Keratinocyte (primary cell): ENCODE measurements at regions not wholly inside any gene's neighbourhood (a gene's known extent, or its start where the extent isn't known, plus 50 kb on each side); places are given as distances from the start of the nearest gene placed in this dataset.

Source experiments
- DNase-seq: peaks from one replicate; pipeline ENCODE4 v3.0.0-alpha.2; 2011; ENCODE audit warnings: low read depth, missing footprints, low spot score
- FAIRE-seq: peaks from 2 replicates; lab custom pipeline; 2011; peaks lifted over from hg19 to GRCh38; lab: Jason Lieb, UNC
- H2AFZ ChIP-seq: 2 replicates; pipeline ENCODE4 v1.6.0; 2012; ENCODE audit warnings: low read length, control low read depth, inconsistent platforms; ENCODE audit not compliant: control insufficient read depth
- H3K27ac ChIP-seq: 2 replicates; pipeline ENCODE4 v1.5.1; 2011; ENCODE audit warnings: low read length; ENCODE audit not compliant: control insufficient read depth, insufficient read depth
- H3K27me3 ChIP-seq: 3 replicates; pipeline ENCODE4 v1.6.0; 2011; ENCODE audit warnings: low read length; ENCODE audit not compliant: control insufficient read depth, insufficient read depth; ENCODE audit errors: extremely low read depth
- H3K36me3 ChIP-seq, 2 experiments: 2 replicates in 1 of 2; 3 replicates in 1 of 2; pipeline ENCODE4 v1.5.1; 2011; ENCODE audit warnings: low read length in 2 of 2, mild to moderate bottlenecking in 1 of 2; ENCODE audit not compliant: control insufficient read depth in 2 of 2, insufficient read depth in 2 of 2; ENCODE audit errors: extremely low read depth in 1 of 2
- H3K4me1 ChIP-seq: 3 replicates; pipeline ENCODE4 v1.5.1; 2011; ENCODE audit warnings: low read length; ENCODE audit not compliant: control insufficient read depth, insufficient read depth; ENCODE audit errors: extremely low read depth
- H3K4me2 ChIP-seq: 3 replicates; pipeline ENCODE4 v1.6.0; 2011; ENCODE audit warnings: low read depth, low read length; ENCODE audit not compliant: control insufficient read depth, insufficient read depth; ENCODE audit errors: extremely low read depth
- H3K4me3 ChIP-seq, 3 experiments: fragments of 200-600 bp in 1 of 3; sonication (generic) in 1 of 3; 2 replicates in 2 of 3; 3 replicates in 1 of 3; pipeline ENCODE4 v1.5.1; 2011 to 2016; ENCODE audit warnings: low read length in 3 of 3, mild to moderate bottlenecking in 3 of 3, control low read depth in 2 of 3, inconsistent platforms in 1 of 3, low read depth in 1 of 3, mixed read lengths in 1 of 3, mixed run types in 1 of 3, moderate library complexity in 1 of 3; ENCODE audit not compliant: control insufficient read depth in 2 of 3, insufficient read depth in 2 of 3; ENCODE audit errors: extremely low read depth in 1 of 3
- H3K79me2 ChIP-seq: 2 replicates; pipeline ENCODE4 v1.6.0; 2012; ENCODE audit warnings: low read length; ENCODE audit not compliant: control insufficient read depth, insufficient read depth
- H3K9ac ChIP-seq: 3 replicates; pipeline ENCODE4 v1.6.0; 2011; ENCODE audit warnings: low read length; ENCODE audit not compliant: control insufficient read depth, insufficient read depth; ENCODE audit errors: extremely low read depth
- H3K9me1 ChIP-seq: 3 replicates; pipeline ENCODE4 v1.6.0; 2011; ENCODE audit warnings: low read length; ENCODE audit not compliant: control insufficient read depth, insufficient read depth; ENCODE audit errors: extremely low read depth
- H3K9me3 ChIP-seq: 2 replicates; pipeline ENCODE4 v1.5.1; 2012; ENCODE audit warnings: low read depth, low read length; ENCODE audit not compliant: control insufficient read depth
- H4K20me1 ChIP-seq: 3 replicates; pipeline ENCODE4 v1.6.0; 2011; ENCODE audit warnings: low read length; ENCODE audit not compliant: control insufficient read depth, insufficient read depth; ENCODE audit errors: extremely low read depth
- EZH2 ChIP-seq: IDR thresholded peaks from one replicate; pipeline ENCODE4 v1.6.1; 2012; ENCODE audit warnings: inconsistent platforms, mild to moderate bottlenecking, low read length, moderate library complexity
- dilution Hi-C: fragments of 300-500 bp; cut with MboI; formaldehyde crosslinking; loops from one replicate; pipeline ENCODE4 v1.7.0; 2020; ENCODE audit warnings: low sequenced_read_pairs; ENCODE audit not compliant: extremely low pct_ligation_motif_present
- TF ChIP-seq, protein P1 (sequence below), 3 experiments: IDR thresholded peaks in 1 of 3; conservative IDR thresholded peaks in 1 of 3; optimal IDR thresholded peaks in 1 of 3; 2 replicates in 2 of 3; 3 replicates in 1 of 3; pipeline versions ENCODE3 to v1.5.1; 2011; ENCODE audit warnings: low read length in 3 of 3, mild to moderate bottlenecking in 3 of 3, moderate library complexity in 2 of 3, control low read depth in 1 of 3, inconsistent platforms in 1 of 3; ENCODE audit not compliant: insufficient read depth in 2 of 3; ENCODE audit errors: extremely low read depth in 1 of 3

DNA sequence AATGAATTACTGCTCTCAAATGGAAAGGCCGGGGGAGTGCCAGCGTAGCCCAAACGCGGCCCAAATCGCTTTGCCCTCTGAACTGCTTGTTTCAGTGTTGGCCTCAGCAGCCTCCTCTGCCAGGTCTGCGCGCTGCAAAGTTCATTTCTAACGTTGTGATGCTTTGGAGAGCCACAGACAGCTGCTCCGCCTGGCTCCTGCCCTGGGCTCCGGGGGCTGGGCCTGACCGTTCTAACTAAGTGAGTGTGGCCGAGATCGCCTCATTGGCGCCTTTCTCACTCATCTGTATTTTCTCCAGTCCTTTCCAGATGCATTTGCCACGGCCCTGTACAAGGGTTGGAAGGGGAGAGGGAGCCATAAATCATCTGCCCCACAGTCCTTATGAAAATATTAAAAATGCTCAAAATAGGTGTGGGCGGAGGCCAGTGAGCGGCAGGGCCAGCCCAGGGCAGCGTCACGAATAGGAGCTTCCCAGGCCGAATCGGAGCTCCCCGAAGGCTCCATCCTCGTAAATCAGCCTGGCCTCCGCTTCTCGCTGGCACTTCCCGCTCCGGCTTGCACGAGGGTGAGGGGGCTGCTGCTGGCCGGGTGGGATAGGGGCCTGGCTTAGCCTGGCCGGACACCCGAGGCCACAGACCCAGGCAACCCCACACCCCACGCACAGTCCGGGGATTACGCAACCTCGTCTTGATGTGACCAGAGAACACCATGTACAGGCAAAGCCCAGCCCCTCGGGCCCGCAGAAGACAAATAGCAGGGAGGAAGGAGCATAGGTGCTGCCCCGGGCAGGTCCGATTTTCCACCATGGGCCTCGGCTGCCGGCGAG, 196.6 kb upstream of the DIO3 start:
- Histone ChIP-seq H3K9ac (no peak overlapping the region), H3K27ac (no peak overlapping the region), H4K20me1 (no peaks in the 10 kb centered on the region), H3K36me3 (no peaks in the 10 kb centered on the region), H3K9me3 (peaks cover 10% of the 10 kb centered on the region), H3K4me1 (no peaks in the 10 kb centered on the region), H3K9me1 (no peaks in the 10 kb centered on the region), H3K4me3 (no peak overlapping the region), H3K79me2 (no peaks in the 10 kb centered on the region), H3K27me3 (no peaks in the 10 kb centered on the region), H3K4me2 (no peak overlapping the region), H2AFZ (no peak overlapping the region)
- FAIRE-seq: no peak
- dilution Hi-C loops: no loop called here
- TF ChIP-seq EZH2: no peak
- TF ChIP-seq, protein P1, sequence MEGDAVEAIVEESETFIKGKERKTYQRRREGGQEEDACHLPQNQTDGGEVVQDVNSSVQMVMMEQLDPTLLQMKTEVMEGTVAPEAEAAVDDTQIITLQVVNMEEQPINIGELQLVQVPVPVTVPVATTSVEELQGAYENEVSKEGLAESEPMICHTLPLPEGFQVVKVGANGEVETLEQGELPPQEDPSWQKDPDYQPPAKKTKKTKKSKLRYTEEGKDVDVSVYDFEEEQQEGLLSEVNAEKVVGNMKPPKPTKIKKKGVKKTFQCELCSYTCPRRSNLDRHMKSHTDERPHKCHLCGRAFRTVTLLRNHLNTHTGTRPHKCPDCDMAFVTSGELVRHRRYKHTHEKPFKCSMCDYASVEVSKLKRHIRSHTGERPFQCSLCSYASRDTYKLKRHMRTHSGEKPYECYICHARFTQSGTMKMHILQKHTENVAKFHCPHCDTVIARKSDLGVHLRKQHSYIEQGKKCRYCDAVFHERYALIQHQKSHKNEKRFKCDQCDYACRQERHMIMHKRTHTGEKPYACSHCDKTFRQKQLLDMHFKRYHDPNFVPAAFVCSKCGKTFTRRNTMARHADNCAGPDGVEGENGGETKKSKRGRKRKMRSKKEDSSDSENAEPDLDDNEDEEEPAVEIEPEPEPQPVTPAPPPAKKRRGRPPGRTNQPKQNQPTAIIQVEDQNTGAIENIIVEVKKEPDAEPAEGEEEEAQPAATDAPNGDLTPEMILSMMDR (optimal IDR thresholded peaks at IDR 0.05 in 1 of 3, IDR thresholded peaks at IDR 0.05 in 1 of 3, conservative IDR thresholded peaks at IDR 0.05 in 1 of 3; ENCODE audit: extremely low read depth in 1 of 3, insufficient read depth in 2 of 3, low read length in 3 of 3): no peak
- DNase-seq: no peak

DNA sequence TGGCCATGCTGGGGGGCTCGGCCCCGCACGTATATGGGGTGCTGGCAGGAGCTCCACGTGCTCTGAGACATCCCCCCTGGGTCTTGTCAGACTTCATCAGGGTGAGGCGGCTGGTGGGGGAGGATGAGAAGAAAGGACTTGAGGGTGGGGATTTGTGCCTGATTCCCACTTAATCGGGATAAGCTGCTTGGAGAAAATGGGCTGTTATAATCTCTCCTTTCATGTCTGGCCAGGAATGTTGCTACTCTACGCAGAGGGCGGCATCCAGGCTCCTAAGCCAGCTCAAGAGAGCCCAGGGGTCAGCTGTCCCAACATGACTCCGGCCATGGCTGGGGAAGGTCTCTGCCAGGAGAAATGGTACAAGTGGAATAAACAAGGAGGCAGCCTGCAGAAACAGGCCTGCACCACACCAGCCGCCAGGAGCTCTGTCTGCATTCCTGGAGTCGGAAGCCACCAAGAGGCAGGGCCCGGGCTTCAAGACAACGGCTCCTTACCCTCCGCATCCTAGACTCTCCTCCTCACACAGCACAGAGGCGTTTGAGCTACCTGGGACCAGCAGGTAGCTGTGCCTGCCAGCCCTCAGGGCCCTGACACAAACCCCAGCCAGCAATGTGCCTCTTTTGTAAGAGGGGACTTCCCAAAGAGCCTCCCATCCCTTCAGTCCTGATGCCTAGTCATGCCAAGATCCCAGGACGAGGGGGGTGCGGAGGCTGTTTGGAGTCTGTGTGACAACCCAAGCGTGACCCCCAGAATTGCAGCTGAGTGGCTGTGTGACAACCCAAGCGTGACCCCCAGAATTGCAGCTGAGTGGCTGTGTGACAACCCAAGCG, 195.8 kb upstream of the DIO3 start:
- Histone ChIP-seq H3K27me3 (no peaks in the 10 kb centered on the region), H3K36me3 (no peaks in the 10 kb centered on the region), H3K4me2 (no peak overlapping the region), H3K9me3 (peaks cover 9% of the 10 kb centered on the region), H3K4me1 (no peaks in the 10 kb centered on the region), H3K9me1 (no peaks in the 10 kb centered on the region), H3K79me2 (no peaks in the 10 kb centered on the region), H2AFZ (no peak overlapping the region), H3K9ac (no peak overlapping the region), H3K4me3 (no peak overlapping the region), H3K27ac (no peak overlapping the region), H4K20me1 (no peaks in the 10 kb centered on the region)
- TF ChIP-seq, protein P1 (optimal IDR thresholded peaks at IDR 0.05 in 1 of 3, IDR thresholded peaks at IDR 0.05 in 1 of 3, conservative IDR thresholded peaks at IDR 0.05 in 1 of 3; ENCODE audit: extremely low read depth in 1 of 3, insufficient read depth in 2 of 3, low read length in 3 of 3): no peak
- no peak for TF ChIP-seq EZH2
- dilution Hi-C loops: no loop called here
- no peak for FAIRE-seq
- DNase-seq: no peak
